Endodermal cell (in vitro differentiated cells): ENCODE measurements at regions not wholly inside any gene's neighbourhood (a gene's known extent, or its start where the extent isn't known, plus 50 kb on each side); places are given as distances from the start of the nearest gene placed in this dataset.

Source experiments
- DNase-seq: peaks from one replicate; pipeline ENCODE4 v3.0.0-alpha.2; 2017
- H3K27ac ChIP-seq: 2 replicates; pipeline ENCODE4 v1.5.1; 2013; ENCODE audit warnings: mild to moderate bottlenecking, low read depth, low read length, moderate library complexity
- H3K27me3 ChIP-seq: 2 replicates; pipeline ENCODE4 v1.6.1; 2013; ENCODE audit warnings: mild to moderate bottlenecking, low read length, moderate library complexity; ENCODE audit not compliant: insufficient read depth, control insufficient read depth, poor library complexity, severe bottlenecking
- H3K36me3 ChIP-seq: 2 replicates; pipeline ENCODE4 v1.7.0; 2013; ENCODE audit warnings: mild to moderate bottlenecking, low read length, moderate library complexity; ENCODE audit not compliant: control insufficient read depth, insufficient read depth
- H3K4me1 ChIP-seq: one replicate; pipeline ENCODE4 v1.7.0; 2013; ENCODE audit warnings: low read length; ENCODE audit not compliant: control insufficient read depth, insufficient read depth
- H3K4me3 ChIP-seq: 2 replicates; pipeline ENCODE4 v1.5.1; 2013; ENCODE audit warnings: mild to moderate bottlenecking, low read length, moderate library complexity
- H3K9ac ChIP-seq: 2 replicates; pipeline ENCODE4 v1.6.1; 2013; ENCODE audit warnings: mild to moderate bottlenecking, low read length, moderate library complexity; ENCODE audit not compliant: poor library complexity, severe bottlenecking; ENCODE audit errors: extremely low read depth
- H3K9me3 ChIP-seq: 2 replicates; pipeline ENCODE4 v1.6.1; 2013; ENCODE audit warnings: mild to moderate bottlenecking, low read length, moderate library complexity; ENCODE audit not compliant: control insufficient read depth
- H3K27ac Mint-ChIP-seq: 2 replicates; pipeline ENCODE4 v1.8.0; 2020; ENCODE audit warnings: mixed read lengths
- H3K27me3 Mint-ChIP-seq: 2 replicates; pipeline ENCODE4 v1.8.0; 2021; ENCODE audit warnings: mild to moderate bottlenecking, mixed read lengths; ENCODE audit not compliant: insufficient read depth
- H3K36me3 Mint-ChIP-seq: 2 replicates; pipeline ENCODE4 v1.8.0; 2020; ENCODE audit warnings: low read depth, mixed read lengths
- H3K4me1 Mint-ChIP-seq: 2 replicates; pipeline ENCODE4 v1.8.0; 2020; ENCODE audit warnings: mixed read lengths
- H3K4me3 Mint-ChIP-seq: 2 replicates; pipeline ENCODE4 v1.8.0; 2020; ENCODE audit warnings: mild to moderate bottlenecking, moderate library complexity, mixed read lengths
- H3K9me3 Mint-ChIP-seq: 2 replicates; pipeline ENCODE4 v1.8.0; 2020; ENCODE audit warnings: mild to moderate bottlenecking, mixed read lengths
- CTCF ChIP-seq: fragments of 200-600 bp; sonication (generic); conservative IDR thresholded peaks from 2 replicates; pipeline ENCODE4 v1.5.0; 2021; ENCODE audit warnings: antibody characterized with exemption, mild to moderate bottlenecking
- WGBS, 2 experiments: methylation state at CpG; one replicate each; pipeline versions ENCODE4 v1.1.5 to v1.1.7; 2013; ENCODE audit warnings: missing lambda C conversion rate in 2 of 2, mixed read lengths in 1 of 2; ENCODE audit not compliant: insufficient coverage in 1 of 2, insufficient read length in 1 of 2; 5-methylcytosine and 5-hydroxymethylcytosine counted together

- Mint-ChIP-seq H3K9me3 (peaks cover 49% of the 10 kb centered on the region), H3K4me1 (no peaks in the 10 kb centered on the region), H3K27ac (no peak overlapping the region), H3K4me3 (no peak overlapping the region), H3K27me3 (no peaks in the 10 kb centered on the region), H3K36me3 (peaks cover 9% of the 10 kb centered on the region)
- Histone ChIP-seq H3K36me3 (no peaks in the 10 kb centered on the region), H3K9me3 (peaks cover 35% of the 10 kb centered on the region), H3K4me1 (no peaks in the 10 kb centered on the region), H3K9ac (no peak overlapping the region), H3K4me3 (no peak overlapping the region), H3K27ac (no peak overlapping the region), H3K27me3 (no peaks in the 10 kb centered on the region)
- no peak for TF ChIP-seq CTCF
- no peak for DNase-seq
- WGBS, 2 experiments, result 95 to 100% methylated on average over 1 to 5 of the region's 5 CpGs
Measured at GRCh38 chr4:18999595-18999994, 978.0 kb upstream of the LCORL start.

DNA sequence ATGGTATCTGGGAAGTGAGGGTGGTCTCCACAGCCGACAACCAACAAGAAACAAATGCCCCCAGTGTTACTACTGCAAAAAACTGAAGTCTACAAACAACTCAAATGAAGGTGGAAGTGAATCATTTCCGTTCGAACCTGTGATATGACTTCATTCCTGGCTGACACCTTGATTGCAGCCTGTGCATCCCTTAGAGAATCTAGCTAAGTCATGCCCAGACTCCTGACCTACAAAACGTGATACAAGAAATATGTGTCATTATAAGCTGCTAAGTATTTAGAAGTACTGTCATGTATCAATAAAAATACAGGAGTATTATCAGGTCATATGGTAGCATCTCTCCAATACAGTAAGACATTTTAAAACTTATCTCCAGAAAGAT lies 959.7 kb upstream of the LCORL start:
- Histone ChIP-seq H3K27me3 (no peaks in the 10 kb centered on the region), H3K36me3 (no peaks in the 10 kb centered on the region), H3K4me3 (no peak overlapping the region), H3K4me1 (no peaks in the 10 kb centered on the region), H3K9ac (no peak overlapping the region), H3K9me3 (no peaks in the 10 kb centered on the region), H3K27ac (no peak overlapping the region)
- Mint-ChIP-seq H3K9me3 (no peaks in the 10 kb centered on the region), H3K4me3 (no peak overlapping the region), H3K4me1 (no peaks in the 10 kb centered on the region), H3K36me3 (no peaks in the 10 kb centered on the region), H3K27me3 (no peaks in the 10 kb centered on the region), H3K27ac (no peak overlapping the region)
- no peak for TF ChIP-seq CTCF
- 89 to 100% methylated on average over 2 to 4 of the region's 4 CpGs for WGBS, 2 experiments
- no peak for DNase-seq

DNA sequence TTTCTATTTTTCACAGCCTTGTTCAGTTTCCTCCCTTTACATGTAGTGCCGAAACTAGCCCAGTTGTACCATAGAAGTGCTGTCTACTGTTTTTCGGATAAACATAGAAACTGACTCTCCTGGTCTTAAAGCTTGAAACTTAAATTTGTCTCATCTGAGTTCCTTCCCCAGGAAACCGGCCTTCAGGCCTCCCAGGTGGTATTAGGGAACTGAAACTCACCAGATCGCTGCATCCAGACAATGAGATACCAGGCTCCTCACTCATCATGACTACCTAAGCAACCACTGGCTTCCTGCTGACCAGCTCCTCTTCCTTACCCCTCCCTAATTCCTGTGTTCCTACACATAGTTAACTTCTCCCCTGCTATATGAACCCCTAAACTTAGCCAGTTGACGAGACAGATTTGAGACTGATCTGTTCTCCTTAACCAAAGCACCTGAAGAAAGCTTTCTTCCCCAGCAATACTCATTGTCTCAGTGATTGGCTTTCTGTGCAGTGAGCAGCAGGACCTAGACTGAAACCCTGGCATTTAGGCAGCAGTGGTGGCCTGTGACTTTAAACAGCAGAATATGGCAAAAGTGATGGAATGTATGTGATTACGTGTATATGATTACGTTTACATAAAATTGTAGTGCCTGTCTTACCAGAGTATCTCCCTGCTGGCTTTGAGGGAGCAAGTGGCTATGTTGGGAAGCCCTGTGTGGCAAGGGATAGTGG lies 959.1 kb upstream of the LCORL start:
- H3K27ac Mint-ChIP-seq, result no peak overlapping the region
- Histone ChIP-seq H3K27me3 (no peaks in the 10 kb centered on the region), H3K9ac (no peak overlapping the region), H3K27ac (no peak overlapping the region), H3K4me1 (no peaks in the 10 kb centered on the region), H3K9me3 (no peaks in the 10 kb centered on the region), H3K4me3 (no peak overlapping the region), H3K36me3 (no peaks in the 10 kb centered on the region)
- H3K4me3 Mint-ChIP-seq, result no peak overlapping the region
- H3K4me1 Mint-ChIP-seq, result no peaks in the 10 kb centered on the region
- no peaks in the 10 kb centered on the region for H3K36me3 Mint-ChIP-seq
- no peaks in the 10 kb centered on the region for H3K27me3 Mint-ChIP-seq
- no peaks in the 10 kb centered on the region for H3K9me3 Mint-ChIP-seq
- 89 to 90% methylated on average over 7 of the region's 7 CpGs for WGBS, 2 experiments
- no peak for DNase-seq
- no peak for TF ChIP-seq CTCF
